HEK293 (cell line): ENCODE measurements at regions not wholly inside any gene's neighbourhood (a gene's known extent, or its start where the extent isn't known, plus 50 kb on each side); places are given as distances from the start of the nearest gene placed in this dataset.

Experiments
- CTCF ChIA-PET: fragments of 350-600 bp; formaldehyde crosslinking; extraction: SDS; loops from one replicate; lab custom pipeline; 2021; ENCODE audit warnings: antibody characterized with exemption; lab: Yijun Ruan, JAX
- POLR2A ChIA-PET: fragments of 300-600 bp; formaldehyde crosslinking; extraction: SDS; loops from one replicate; lab custom pipeline; 2020; ENCODE audit warnings: antibody characterized with exemption, inconsistent platforms; lab: Yijun Ruan, JAX
- H3K27ac ChIP-seq: fragments of 200-500 bp; sonication (Bioruptor generic); 2 replicates; pipeline ENCODE4 v1.5.1; 2014; ENCODE audit warnings: low read depth, low read length, control low read depth, inconsistent platforms; ENCODE audit errors: extremely low read depth
- H3K36me3 ChIP-seq, 2 experiments: fragments of 200-500 bp in 1 of 2; sonication (Bioruptor generic) in 1 of 2; 1 replicate in 1 of 2; 2 replicates in 1 of 2; pipeline ENCODE4 v1.5.1; 2014 to 2017; ENCODE audit warnings: inconsistent platforms in 2 of 2, low read length in 2 of 2; ENCODE audit not compliant: control insufficient read depth in 2 of 2, insufficient read depth in 1 of 2
- H3K4me1 ChIP-seq: fragments of 200-500 bp; sonication (Bioruptor generic); 2 replicates; pipeline ENCODE4 v1.5.1; 2014; ENCODE audit warnings: mild to moderate bottlenecking, low read length, inconsistent platforms; ENCODE audit not compliant: control insufficient read depth, insufficient read depth
- H3K4me3 ChIP-seq: 2 replicates; pipeline ENCODE4 v1.5.1; 2011; ENCODE audit warnings: low read depth, mild to moderate bottlenecking, control low read depth, low read length, moderate library complexity
- H3K9me3 ChIP-seq: fragments of 200-500 bp; sonication (Bioruptor generic); 2 replicates; pipeline ENCODE4 v1.5.1; 2014; ENCODE audit warnings: low read depth, low read length, inconsistent platforms; ENCODE audit not compliant: control insufficient read depth, insufficient read depth
- AEBP2 ChIP-seq: fragments of 450-650 bp; formaldehyde crosslinking; IDR thresholded peaks from 2 replicates; pipeline ENCODE4 v1.5.1; 2016; ENCODE audit warnings: missing biosample characterization, missing genetic modification characterization, borderline replicate concordance
- BCL11B ChIP-seq: fragments of 450-650 bp; formaldehyde crosslinking; IDR thresholded peaks from 2 replicates; pipeline ENCODE4 v1.5.1; 2016; ENCODE audit warnings: low read depth, missing biosample characterization, missing genetic modification characterization
- MEIS1 ChIP-seq: sonication (generic); formaldehyde crosslinking; IDR thresholded peaks from 2 replicates; pipeline ENCODE4 v1.8.1; 2022; ENCODE audit warnings: missing genetic modification reagents, mild to moderate bottlenecking, borderline replicate concordance
- OSR2 ChIP-seq: fragments of 450-650 bp; formaldehyde crosslinking; IDR thresholded peaks from 2 replicates; pipeline ENCODE4 v1.5.1; 2016; ENCODE audit warnings: missing biosample characterization, missing genetic modification characterization
- OVOL3 ChIP-seq: fragments of 450-650 bp; formaldehyde crosslinking; IDR thresholded peaks from 2 replicates; pipeline ENCODE4 v1.5.1; 2016; ENCODE audit warnings: missing biosample characterization, missing genetic modification characterization
- WT1 ChIP-seq: fragments of 450-650 bp; formaldehyde crosslinking; IDR thresholded peaks from 2 replicates; pipeline ENCODE4 v1.5.1; 2016; ENCODE audit warnings: missing biosample characterization, missing genetic modification characterization
- ZBTB21 ChIP-seq: fragments of 450-650 bp; formaldehyde crosslinking; IDR thresholded peaks from 2 replicates; pipeline ENCODE4 v1.5.1; 2017; ENCODE audit warnings: missing biosample characterization, missing genetic modification characterization
- ZFP37 ChIP-seq: fragments of 450-650 bp; formaldehyde crosslinking; IDR thresholded peaks from 2 replicates; pipeline ENCODE4 v1.5.1; 2016; ENCODE audit warnings: missing biosample characterization, missing genetic modification characterization
- ZNF10 ChIP-seq: fragments of 450-650 bp; formaldehyde crosslinking; IDR thresholded peaks from 2 replicates; pipeline ENCODE4 v1.5.1; 2017; ENCODE audit warnings: missing biosample characterization, missing genetic modification characterization
- ZNF112 ChIP-seq: fragments of 450-650 bp; formaldehyde crosslinking; IDR thresholded peaks from 2 replicates; pipeline ENCODE4 v1.5.0; 2017; ENCODE audit warnings: missing biosample characterization, missing genetic modification characterization
- ZNF114 ChIP-seq: fragments of 450-650 bp; formaldehyde crosslinking; IDR thresholded peaks from 2 replicates; pipeline ENCODE4 v1.5.0; 2017; ENCODE audit warnings: missing biosample characterization, missing genetic modification characterization
- ZNF133 ChIP-seq: fragments of 450-650 bp; formaldehyde crosslinking; IDR thresholded peaks from 2 replicates; pipeline ENCODE4 v1.5.1; 2016; ENCODE audit warnings: missing biosample characterization, missing genetic modification characterization
- ZNF174 ChIP-seq: fragments of 450-650 bp; formaldehyde crosslinking; IDR thresholded peaks from 2 replicates; pipeline ENCODE4 v1.5.0; 2017; ENCODE audit warnings: missing biosample characterization, mild to moderate bottlenecking, missing genetic modification characterization
- ZNF280C ChIP-seq: fragments of 450-650 bp; formaldehyde crosslinking; IDR thresholded peaks from 2 replicates; pipeline ENCODE4 v1.5.1; 2016; ENCODE audit warnings: missing biosample characterization, missing genetic modification characterization
- ZNF311 ChIP-seq: fragments of 450-650 bp; formaldehyde crosslinking; IDR thresholded peaks from 2 replicates; pipeline ENCODE4 v1.5.1; 2017; ENCODE audit warnings: missing biosample characterization, missing genetic modification characterization, borderline replicate concordance
- ZNF335 ChIP-seq: fragments of 450-650 bp; formaldehyde crosslinking; conservative IDR thresholded peaks from 2 replicates; pipeline ENCODE4 v1.5.1; 2016; ENCODE audit warnings: missing biosample characterization, missing genetic modification characterization
- ZNF394 ChIP-seq: fragments of 450-650 bp; formaldehyde crosslinking; IDR thresholded peaks from 2 replicates; pipeline ENCODE4 v1.5.1; 2016; ENCODE audit warnings: missing biosample characterization, missing genetic modification characterization, mild to moderate bottlenecking, moderate library complexity, borderline replicate concordance
- ZNF548 ChIP-seq: fragments of 450-650 bp; formaldehyde crosslinking; IDR thresholded peaks from 2 replicates; pipeline ENCODE4 v1.5.1; 2016; ENCODE audit warnings: missing biosample characterization, missing genetic modification characterization
- ZNF561 ChIP-seq: fragments of 450-650 bp; IDR thresholded peaks from 2 replicates; pipeline ENCODE4 v1.5.1; 2018; ENCODE audit warnings: missing biosample characterization, missing genetic modification characterization, borderline replicate concordance
- ZNF623 ChIP-seq: fragments of 450-650 bp; formaldehyde crosslinking; IDR thresholded peaks from 2 replicates; pipeline ENCODE4 v1.5.1; 2016; ENCODE audit warnings: missing biosample characterization, missing genetic modification characterization
- ZNF624 ChIP-seq: fragments of 450-650 bp; formaldehyde crosslinking; IDR thresholded peaks from 2 replicates; pipeline ENCODE4 v1.5.1; 2017; ENCODE audit warnings: missing biosample characterization, missing genetic modification characterization
- ZNF626 ChIP-seq: fragments of 450-650 bp; sonication (Bioruptor Pico); formaldehyde crosslinking; IDR thresholded peaks from 2 replicates; pipeline ENCODE4 v1.5.1; 2018; ENCODE audit warnings: missing biosample characterization, missing genetic modification characterization, inconsistent platforms
- ZNF660 ChIP-seq: fragments of 450-650 bp; IDR thresholded peaks from 2 replicates; pipeline ENCODE4 v1.5.1; 2018; ENCODE audit warnings: missing biosample characterization, mild to moderate bottlenecking, missing genetic modification characterization
- TF ChIP-seq, protein P1 (sequence below): IDR thresholded peaks from 2 replicates; pipeline ENCODE4 v1.6.1; 2011; ENCODE audit warnings: mild to moderate bottlenecking, low read depth, low read length, borderline replicate concordance
- TF ChIP-seq, protein P2 (sequence below): fragments of 450-650 bp; formaldehyde crosslinking; IDR thresholded peaks from 2 replicates; pipeline ENCODE4 v1.5.1; 2016; ENCODE audit warnings: missing biosample characterization, missing genetic modification characterization
- TF ChIP-seq, protein P3 (sequence below): fragments of 450-650 bp; formaldehyde crosslinking; IDR thresholded peaks from 2 replicates; pipeline ENCODE4 v1.5.1; 2017; ENCODE audit warnings: missing biosample characterization, missing genetic modification characterization

DNA sequence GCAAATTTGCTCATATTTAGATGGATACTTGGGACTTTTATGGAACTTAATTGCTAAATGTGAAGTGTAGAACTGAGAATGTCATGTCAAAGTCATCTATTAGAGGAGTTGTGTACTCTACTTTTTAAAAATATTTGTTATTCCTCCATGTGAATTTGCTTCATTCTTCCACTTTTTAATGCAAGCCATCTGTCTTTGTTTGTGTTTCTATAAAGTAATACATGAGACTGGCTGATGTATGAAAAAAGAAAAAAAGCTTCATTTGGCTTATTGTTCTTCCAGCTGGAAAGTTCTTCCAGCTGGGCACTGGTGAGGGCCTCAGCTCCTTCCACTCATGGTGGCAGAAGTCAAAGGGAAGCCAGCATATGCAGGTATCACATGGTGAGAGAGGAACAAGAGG, 114.6 kb upstream of the GRID2 start (continued):
- TF ChIP-seq BCL11B (tag by site-specific recombination): no peak

- no peaks in the 10 kb centered on the region for H3K36me3 ChIP-seq
- TF ChIP-seq ZNF548 (tag by site-specific recombination): no peak
- TF ChIP-seq ZNF660 (tag by site-specific recombination): no peak
- TF ChIP-seq ZNF133 (tag by site-specific recombination): no peak
- no peak for TF ChIP-seq ZNF394 (tag by site-specific recombination)
- no peak for TF ChIP-seq ZNF114 (tag by site-specific recombination)
- no peak for TF ChIP-seq MEIS1 (CRISPR knock-in tag)
- no peak for TF ChIP-seq ZNF10 (tag by site-specific recombination)
- TF ChIP-seq ZNF174: no peak
- TF ChIP-seq ZNF624 (tag by site-specific recombination): no peak
- no peak for TF ChIP-seq AEBP2 (tag by site-specific recombination)
- no peak for TF ChIP-seq OVOL3 (tag by site-specific recombination)
- TF ChIP-seq ZNF335: no peak
- no peak for TF ChIP-seq ZNF626 (tag by site-specific recombination)
- no peak for TF ChIP-seq ZBTB21 (tag by site-specific recombination)
- TF ChIP-seq ZFP37: no peak
- TF ChIP-seq ZNF561 (tag by site-specific recombination): no peak
Measured at GRCh38 chr4:92198711-92199110, 105.1 kb upstream of the GRID2 start.

GRCh38 chr4:92199135-92199534, 104.6 kb upstream of the GRID2 start:
- POLR2A ChIA-PET: no interaction called here
- Histone ChIP-seq H3K4me1 (no peaks in the 10 kb centered on the region), H3K4me3 (no peak overlapping the region), H3K27ac (no peak overlapping the region), H3K36me3 (no peaks in the 10 kb centered on the region), H3K9me3 (no peaks in the 10 kb centered on the region)
- CTCF ChIA-PET: no interaction called here
- no peak for TF ChIP-seq OSR2 (tag by site-specific recombination)
- TF ChIP-seq WT1 (tag by site-specific recombination): no peak
- TF ChIP-seq ZNF280C (tag by site-specific recombination): no peak
- TF ChIP-seq, protein P1, sequence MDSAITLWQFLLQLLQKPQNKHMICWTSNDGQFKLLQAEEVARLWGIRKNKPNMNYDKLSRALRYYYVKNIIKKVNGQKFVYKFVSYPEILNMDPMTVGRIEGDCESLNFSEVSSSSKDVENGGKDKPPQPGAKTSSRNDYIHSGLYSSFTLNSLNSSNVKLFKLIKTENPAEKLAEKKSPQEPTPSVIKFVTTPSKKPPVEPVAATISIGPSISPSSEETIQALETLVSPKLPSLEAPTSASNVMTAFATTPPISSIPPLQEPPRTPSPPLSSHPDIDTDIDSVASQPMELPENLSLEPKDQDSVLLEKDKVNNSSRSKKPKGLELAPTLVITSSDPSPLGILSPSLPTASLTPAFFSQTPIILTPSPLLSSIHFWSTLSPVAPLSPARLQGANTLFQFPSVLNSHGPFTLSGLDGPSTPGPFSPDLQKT: no peak
- TF ChIP-seq ZNF624 (tag by site-specific recombination): no peak
- no peak for TF ChIP-seq ZNF112 (tag by site-specific recombination)
- TF ChIP-seq ZNF133 (tag by site-specific recombination): no peak
- TF ChIP-seq, protein P2, sequence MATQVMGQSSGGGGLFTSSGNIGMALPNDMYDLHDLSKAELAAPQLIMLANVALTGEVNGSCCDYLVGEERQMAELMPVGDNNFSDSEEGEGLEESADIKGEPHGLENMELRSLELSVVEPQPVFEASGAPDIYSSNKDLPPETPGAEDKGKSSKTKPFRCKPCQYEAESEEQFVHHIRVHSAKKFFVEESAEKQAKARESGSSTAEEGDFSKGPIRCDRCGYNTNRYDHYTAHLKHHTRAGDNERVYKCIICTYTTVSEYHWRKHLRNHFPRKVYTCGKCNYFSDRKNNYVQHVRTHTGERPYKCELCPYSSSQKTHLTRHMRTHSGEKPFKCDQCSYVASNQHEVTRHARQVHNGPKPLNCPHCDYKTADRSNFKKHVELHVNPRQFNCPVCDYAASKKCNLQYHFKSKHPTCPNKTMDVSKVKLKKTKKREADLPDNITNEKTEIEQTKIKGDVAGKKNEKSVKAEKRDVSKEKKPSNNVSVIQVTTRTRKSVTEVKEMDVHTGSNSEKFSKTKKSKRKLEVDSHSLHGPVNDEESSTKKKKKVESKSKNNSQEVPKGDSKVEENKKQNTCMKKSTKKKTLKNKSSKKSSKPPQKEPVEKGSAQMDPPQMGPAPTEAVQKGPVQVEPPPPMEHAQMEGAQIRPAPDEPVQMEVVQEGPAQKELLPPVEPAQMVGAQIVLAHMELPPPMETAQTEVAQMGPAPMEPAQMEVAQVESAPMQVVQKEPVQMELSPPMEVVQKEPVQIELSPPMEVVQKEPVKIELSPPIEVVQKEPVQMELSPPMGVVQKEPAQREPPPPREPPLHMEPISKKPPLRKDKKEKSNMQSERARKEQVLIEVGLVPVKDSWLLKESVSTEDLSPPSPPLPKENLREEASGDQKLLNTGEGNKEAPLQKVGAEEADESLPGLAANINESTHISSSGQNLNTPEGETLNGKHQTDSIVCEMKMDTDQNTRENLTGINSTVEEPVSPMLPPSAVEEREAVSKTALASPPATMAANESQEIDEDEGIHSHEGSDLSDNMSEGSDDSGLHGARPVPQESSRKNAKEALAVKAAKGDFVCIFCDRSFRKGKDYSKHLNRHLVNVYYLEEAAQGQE (tag by site-specific recombination): no peak
- no peak for TF ChIP-seq ZNF311 (tag by site-specific recombination)
- TF ChIP-seq, protein P3, sequence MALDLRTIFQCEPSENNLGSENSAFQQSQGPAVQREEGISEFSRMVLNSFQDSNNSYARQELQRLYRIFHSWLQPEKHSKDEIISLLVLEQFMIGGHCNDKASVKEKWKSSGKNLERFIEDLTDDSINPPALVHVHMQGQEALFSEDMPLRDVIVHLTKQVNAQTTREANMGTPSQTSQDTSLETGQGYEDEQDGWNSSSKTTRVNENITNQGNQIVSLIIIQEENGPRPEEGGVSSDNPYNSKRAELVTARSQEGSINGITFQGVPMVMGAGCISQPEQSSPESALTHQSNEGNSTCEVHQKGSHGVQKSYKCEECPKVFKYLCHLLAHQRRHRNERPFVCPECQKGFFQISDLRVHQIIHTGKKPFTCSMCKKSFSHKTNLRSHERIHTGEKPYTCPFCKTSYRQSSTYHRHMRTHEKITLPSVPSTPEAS (tag by site-specific recombination): no peak
- TF ChIP-seq ZNF623: no peak

More at GRCh38 chr4:92198711-92199110, 105.1 kb upstream of the GRID2 start:
- no peaks in the 10 kb centered on the region for H3K4me1 ChIP-seq
- ChIA-PET CTCF (no interaction called here), POLR2A (no interaction called here)
- no peak overlapping the region for H3K4me3 ChIP-seq
- no peaks in the 10 kb centered on the region for H3K9me3 ChIP-seq
- H3K27ac ChIP-seq: no peak overlapping the region
